Thoracic aorta (tissue), 2 donors: ENCODE measurements at regions not wholly inside any gene's neighbourhood (a gene's known extent, or its start where the extent isn't known, plus 50 kb on each side); places are given as distances from the start of the nearest gene placed in this dataset.

Experiments used
- ATAC-seq: fragments of 150-250 bp; one replicate; pipeline ENCODE4 v1.8.0; 2017; ENCODE audit warnings: low read depth; ENCODE audit not compliant: insufficient number of reproducible peaks, low FRiP score
- DNase-seq: peaks from one replicate; pipeline ENCODE4 v3.0.0-alpha.2; 2020; ENCODE audit warnings: low spot score
- H3K27ac ChIP-seq, 2 donors: fragments of 200-600 bp; sonication (generic); 1 replicate in 1 of 2; 2 replicates in 1 of 2; pipeline ENCODE4 v1.5.1; 2016; ENCODE audit warnings: mild to moderate bottlenecking in 2 of 2, moderate library complexity in 2 of 2
- H3K27me3 ChIP-seq: fragments of 200-600 bp; sonication (generic); replicated peaks from 2 replicates; pipeline ENCODE4 v1.6.0; 2016; ENCODE audit warnings: mild to moderate bottlenecking; ENCODE audit not compliant: insufficient read depth
- H3K36me3 ChIP-seq: fragments of 200-600 bp; sonication (generic); one replicate; pipeline ENCODE4 v1.5.1; 2016
- H3K4me1 ChIP-seq, 2 donors: fragments of 200-600 bp; sonication (generic); 1 replicate in 1 of 2; 2 replicates in 1 of 2; pipeline versions ENCODE4 v1.5.1 to v1.6.0; 2016; ENCODE audit warnings: low read depth in 2 of 2, mild to moderate bottlenecking in 1 of 2; ENCODE audit not compliant: control insufficient read depth in 1 of 2
- H3K4me3 ChIP-seq: fragments of 200-600 bp; sonication (generic); 2 replicates; pipeline ENCODE4 v1.5.1; 2016; ENCODE audit warnings: mild to moderate bottlenecking
- H3K9me3 ChIP-seq: fragments of 200-600 bp; sonication (generic); 2 replicates; pipeline ENCODE4 v1.5.1; 2016
- TF ChIP-seq, protein P1 (sequence below): fragments of 200-600 bp; sonication (generic); IDR thresholded peaks from one replicate; pipeline ENCODE4 v1.5.1; 2019; ENCODE audit warnings: antibody characterized with exemption

DNA sequence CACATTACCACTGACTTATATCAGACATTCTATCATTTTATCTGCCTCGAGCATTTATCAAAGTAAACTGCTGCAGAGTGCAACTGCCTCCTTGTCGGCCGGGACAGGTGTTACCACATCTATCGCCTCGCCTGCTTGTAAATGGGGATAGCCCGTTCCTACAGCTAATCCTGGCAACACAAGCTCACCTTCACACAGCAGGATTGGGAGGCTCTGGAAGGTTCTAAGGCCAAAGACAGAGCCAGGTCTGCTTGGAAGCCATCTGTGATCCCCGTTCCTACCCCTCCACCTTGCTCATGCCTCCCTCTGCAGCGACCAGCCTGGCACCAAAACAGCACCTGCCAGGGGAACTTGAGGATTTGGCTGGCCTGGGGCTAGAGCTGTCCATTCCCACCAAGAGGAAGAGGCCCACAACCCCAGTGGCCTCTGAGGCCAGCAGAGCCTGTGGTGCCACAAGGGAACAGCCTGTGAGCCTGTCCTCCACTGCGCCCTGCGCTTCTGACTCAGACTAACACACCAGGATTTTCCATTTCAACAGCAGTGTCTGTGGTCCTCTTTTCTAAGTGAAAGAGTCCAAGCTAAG is 114.8 kb upstream of the DIO3 start:
- ATAC-seq (no peak), DNase-seq (no peak)
- Histone ChIP-seq H3K4me3 (no peak overlapping the region), H3K4me1 (no peaks in the 10 kb centered on the region), H3K9me3 (no peaks in the 10 kb centered on the region), H3K27ac (no peak overlapping the region), H3K27me3 (no peaks in the 10 kb centered on the region), H3K36me3 (no peaks in the 10 kb centered on the region)
- TF ChIP-seq, protein P1, sequence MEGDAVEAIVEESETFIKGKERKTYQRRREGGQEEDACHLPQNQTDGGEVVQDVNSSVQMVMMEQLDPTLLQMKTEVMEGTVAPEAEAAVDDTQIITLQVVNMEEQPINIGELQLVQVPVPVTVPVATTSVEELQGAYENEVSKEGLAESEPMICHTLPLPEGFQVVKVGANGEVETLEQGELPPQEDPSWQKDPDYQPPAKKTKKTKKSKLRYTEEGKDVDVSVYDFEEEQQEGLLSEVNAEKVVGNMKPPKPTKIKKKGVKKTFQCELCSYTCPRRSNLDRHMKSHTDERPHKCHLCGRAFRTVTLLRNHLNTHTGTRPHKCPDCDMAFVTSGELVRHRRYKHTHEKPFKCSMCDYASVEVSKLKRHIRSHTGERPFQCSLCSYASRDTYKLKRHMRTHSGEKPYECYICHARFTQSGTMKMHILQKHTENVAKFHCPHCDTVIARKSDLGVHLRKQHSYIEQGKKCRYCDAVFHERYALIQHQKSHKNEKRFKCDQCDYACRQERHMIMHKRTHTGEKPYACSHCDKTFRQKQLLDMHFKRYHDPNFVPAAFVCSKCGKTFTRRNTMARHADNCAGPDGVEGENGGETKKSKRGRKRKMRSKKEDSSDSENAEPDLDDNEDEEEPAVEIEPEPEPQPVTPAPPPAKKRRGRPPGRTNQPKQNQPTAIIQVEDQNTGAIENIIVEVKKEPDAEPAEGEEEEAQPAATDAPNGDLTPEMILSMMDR, result no peak

DNA sequence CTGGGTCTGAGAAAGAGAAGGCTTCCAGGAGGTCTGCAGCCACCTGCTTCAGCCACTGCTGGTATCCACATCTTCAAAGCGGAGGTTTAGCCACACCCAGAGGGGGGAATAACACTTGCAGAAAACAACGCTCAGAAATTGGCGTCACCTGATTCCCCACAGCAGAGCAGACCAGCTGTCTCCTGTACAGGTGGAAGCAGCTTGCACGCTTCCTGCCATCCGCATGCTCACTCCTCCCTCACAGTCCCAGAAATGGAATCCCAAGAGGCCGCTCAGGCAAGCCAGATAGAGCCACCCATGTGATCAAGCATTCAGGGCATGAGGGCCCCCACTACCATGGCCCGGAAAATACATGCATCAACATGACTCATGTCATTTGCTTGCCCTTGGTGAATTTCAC is 112.2 kb upstream of the DIO3 start:
- ATAC-seq, result no peak
- H3K4me1 ChIP-seq, result no peaks in the 10 kb centered on the region
- H3K36me3 ChIP-seq, result no peaks in the 10 kb centered on the region
- H3K9me3 ChIP-seq, result no peaks in the 10 kb centered on the region
- no peaks in the 10 kb centered on the region for H3K27me3 ChIP-seq
- no peak overlapping the region for H3K27ac ChIP-seq
- TF ChIP-seq, protein P1, result no peak
- no peak for DNase-seq
- no peak overlapping the region for H3K4me3 ChIP-seq

DNA sequence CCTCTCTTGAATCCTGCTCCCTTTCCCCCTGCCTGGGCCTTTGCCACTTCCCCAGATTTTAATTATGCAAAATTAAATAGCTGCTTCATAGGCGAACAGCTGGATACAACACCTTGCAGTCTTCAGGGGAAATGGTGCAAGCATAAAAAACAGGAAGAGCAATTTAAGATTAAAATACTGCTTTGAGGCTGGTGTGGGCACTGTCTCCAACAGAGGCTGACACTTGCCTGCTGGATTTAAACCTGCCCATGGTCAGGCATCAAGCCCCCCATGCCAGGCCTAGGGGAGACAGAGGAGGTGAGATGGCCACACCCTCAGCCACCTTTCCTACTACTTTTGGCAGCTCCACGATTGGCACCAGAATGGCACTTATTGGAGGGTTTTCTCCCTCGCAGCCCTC is 110.1 kb upstream of the DIO3 start:
- Histone ChIP-seq H3K27me3 (no peaks in the 10 kb centered on the region), H3K4me3 (no peak overlapping the region), H3K27ac (no peak overlapping the region), H3K36me3 (no peaks in the 10 kb centered on the region), H3K9me3 (no peaks in the 10 kb centered on the region), H3K4me1 (no peaks in the 10 kb centered on the region)
- ATAC-seq (no peak), DNase-seq (no peak)
- TF ChIP-seq, protein P1, result no peak

DNA sequence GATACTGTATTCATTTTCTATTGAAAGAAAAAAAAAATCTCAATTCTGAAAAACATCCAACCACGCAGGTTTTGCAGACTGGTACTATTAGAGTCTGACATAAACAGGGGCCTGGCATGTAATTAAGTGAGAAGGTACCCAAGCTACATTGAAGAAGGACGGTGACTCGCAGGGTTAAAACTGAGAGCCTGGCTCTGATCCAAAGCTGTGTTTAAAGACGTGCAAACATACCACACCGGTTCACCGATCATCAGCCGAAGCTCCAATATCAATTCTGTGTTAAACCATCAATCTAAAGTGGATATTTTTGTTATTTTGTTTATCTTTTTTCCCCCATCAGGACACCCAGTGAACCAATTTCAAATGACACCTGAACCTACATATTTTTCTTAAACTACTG is 108.1 kb upstream of the DIO3 start:
- peaks cover 8% of the 10 kb centered on the region for H3K27me3 ChIP-seq

DNA sequence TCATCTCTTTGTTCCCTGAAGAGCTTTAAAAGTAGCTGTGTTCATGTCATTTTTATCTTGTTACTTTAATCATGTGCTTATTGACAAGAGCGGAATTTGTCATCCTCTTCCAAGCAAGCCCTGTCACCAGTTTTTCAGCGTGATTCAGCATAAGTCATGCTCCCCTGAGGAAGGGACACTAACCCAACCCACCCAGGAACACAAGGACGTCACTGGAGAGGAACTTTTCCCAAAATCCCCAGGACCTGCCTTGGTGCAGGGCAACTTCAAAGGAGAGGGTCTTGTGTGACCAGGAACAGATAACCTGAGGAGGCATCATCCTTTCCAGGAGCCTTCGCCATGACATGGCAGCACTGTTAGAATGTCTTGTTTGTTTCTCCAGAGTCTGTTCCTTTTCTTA is 107.1 kb upstream of the DIO3 start:
- Histone ChIP-seq H3K27ac (no peak overlapping the region), H3K4me1 (peaks cover 4 to 15% of the 10 kb centered on the region in 2 donors), H3K27me3 (peaks cover 17% of the 10 kb centered on the region), H3K36me3 (no peaks in the 10 kb centered on the region), H3K4me3 (no peak overlapping the region), H3K9me3 (no peaks in the 10 kb centered on the region)
- no peak for DNase-seq
- no peak for ATAC-seq
- TF ChIP-seq, protein P1, result no peak

More for the DNA sequence above, 108.1 kb upstream of the DIO3 start:
- Histone ChIP-seq H3K9me3 (no peaks in the 10 kb centered on the region), H3K36me3 (no peaks in the 10 kb centered on the region), H3K4me3 (no peak overlapping the region), H3K4me1 (peaks cover 0 to 5% of the 10 kb centered on the region in 2 donors), H3K27ac (no peak overlapping the region)
- TF ChIP-seq, protein P1, result no peak
- DNase-seq (no peak), ATAC-seq (no peak)
